ENCODE measurements at regions not wholly inside any gene's neighbourhood (a gene's known extent, or its start where the extent isn't known, plus 50 kb on each side); places are given as distances from the start of the nearest gene placed in this dataset.
"Not testable (repeated sequence)": the region's sequence is repeated elsewhere in the genome, so short reads cannot be mapped to it uniquely, and the experiment has no call there.

GRCh38 chr1:163498391-163499330 lies 176.9 kb downstream of the NUF2 start:
- not testable (repeated sequence) for H3K9me3 ChIP-seq (ENCODE audit: insufficient read depth, low read depth, low read length); H3K4me3 ChIP-seq (ENCODE audit: low read length); H3K27me3 ChIP-seq (ENCODE audit: insufficient read depth, low read length); H3K9ac ChIP-seq (ENCODE audit: low read depth, low read length); H3K4me1 ChIP-seq (ENCODE audit: insufficient read depth, low read length); H3K27ac ChIP-seq (ENCODE audit: low read length); H3K36me3 ChIP-seq (ENCODE audit: insufficient read depth, low read depth, low read length)

GRCh38 chr1:163504331-163504978 lies 182.7 kb downstream of the NUF2 start:
- no peaks in the 10 kb centered on the region for H3K27me3 ChIP-seq (ENCODE audit: insufficient read depth, low read length)
- H3K9ac ChIP-seq (ENCODE audit: low read depth, low read length): no peak overlapping the region
- H3K27ac ChIP-seq (ENCODE audit: low read length): no peak overlapping the region
- no peaks in the 10 kb centered on the region for H3K36me3 ChIP-seq (ENCODE audit: insufficient read depth, low read depth, low read length)
- no peak overlapping the region for H3K4me3 ChIP-seq (ENCODE audit: low read length)
- peaks cover 5% of the 10 kb centered on the region; the same call in 1 of the 2 replicates for H3K4me1 ChIP-seq (ENCODE audit: insufficient read depth, low read length)
- peaks cover 15% of the 10 kb centered on the region for H3K9me3 ChIP-seq (ENCODE audit: insufficient read depth, low read depth, low read length)

- H3K9ac ChIP-seq (ENCODE audit: low read depth, low read length): no peak overlapping the region
- no peaks in the 10 kb centered on the region for H3K36me3 ChIP-seq (ENCODE audit: insufficient read depth, low read depth, low read length)
- H3K9me3 ChIP-seq (ENCODE audit: insufficient read depth, low read depth, low read length): peaks cover 4% of the 10 kb centered on the region; the same call in 1 of the 2 replicates
- H3K4me1 ChIP-seq (ENCODE audit: insufficient read depth, low read length): no peaks in the 10 kb centered on the region
- H3K27me3 ChIP-seq (ENCODE audit: insufficient read depth, low read length): no peaks in the 10 kb centered on the region
- no peak overlapping the region for H3K27ac ChIP-seq (ENCODE audit: low read length)
- no peak overlapping the region for H3K4me3 ChIP-seq (ENCODE audit: low read length)
These were observed 187.4 kb downstream of the NUF2 start for GRCh38 chr1:163509114-163509513.

GRCh38 chr1:163512349-163512989 lies 190.7 kb downstream of the NUF2 start:
- Histone ChIP-seq H3K27ac (ENCODE audit: low read length) (no peak overlapping the region), H3K4me3 (ENCODE audit: low read length) (no peak overlapping the region)

GRCh38 chr1:163523375-163524029 lies 201.7 kb downstream of the NUF2 start:
- H3K27me3 ChIP-seq (ENCODE audit: insufficient read depth, low read length): no peaks in the 10 kb centered on the region
- no peak overlapping the region for H3K27ac ChIP-seq (ENCODE audit: low read length)
- no peak overlapping the region for H3K4me3 ChIP-seq (ENCODE audit: low read length)

More at GRCh38 chr1:163512349-163512989, 190.7 kb downstream of the NUF2 start:
- Histone ChIP-seq H3K9me3 (ENCODE audit: insufficient read depth, low read depth, low read length) (no peaks in the 10 kb centered on the region), H3K27me3 (ENCODE audit: insufficient read depth, low read length) (no peaks in the 10 kb centered on the region), H3K4me1 (ENCODE audit: insufficient read depth, low read length) (no peaks in the 10 kb centered on the region), H3K36me3 (ENCODE audit: insufficient read depth, low read depth, low read length) (no peaks in the 10 kb centered on the region), H3K9ac (ENCODE audit: low read depth, low read length) (no peak overlapping the region)

GRCh38 chr1:163528710-163529348 lies 207.1 kb downstream of the NUF2 start:
- H3K27ac ChIP-seq (ENCODE audit: low read length): no peak overlapping the region
- no peak overlapping the region for H3K4me3 ChIP-seq (ENCODE audit: low read length)
- H3K9me3 ChIP-seq (ENCODE audit: insufficient read depth, low read depth, low read length): no peaks in the 10 kb centered on the region
- no peak overlapping the region for H3K9ac ChIP-seq (ENCODE audit: low read depth, low read length)
- no peaks in the 10 kb centered on the region for H3K4me1 ChIP-seq (ENCODE audit: insufficient read depth, low read length)
- no peaks in the 10 kb centered on the region for H3K27me3 ChIP-seq (ENCODE audit: insufficient read depth, low read length)
- no peaks in the 10 kb centered on the region for H3K36me3 ChIP-seq (ENCODE audit: insufficient read depth, low read depth, low read length)

More at GRCh38 chr1:163523375-163524029, 201.7 kb downstream of the NUF2 start:
- Histone ChIP-seq H3K9me3 (ENCODE audit: insufficient read depth, low read depth, low read length) (peaks cover 6% of the 10 kb centered on the region; the same call in 1 of the 2 replicates), H3K36me3 (ENCODE audit: insufficient read depth, low read depth, low read length) (no peaks in the 10 kb centered on the region), H3K4me1 (ENCODE audit: insufficient read depth, low read length) (peaks cover 6% of the 10 kb centered on the region; the same call in 1 of the 2 replicates), H3K9ac (ENCODE audit: low read depth, low read length) (no peak overlapping the region)

GRCh38 chr1:163531345-163531744 lies 209.6 kb downstream of the NUF2 start:
- H3K27me3 ChIP-seq (ENCODE audit: insufficient read depth, low read length): no peaks in the 10 kb centered on the region
- no peak overlapping the region for H3K9ac ChIP-seq (ENCODE audit: low read depth, low read length)
- H3K4me3 ChIP-seq (ENCODE audit: low read length): no peak overlapping the region
- no peaks in the 10 kb centered on the region for H3K9me3 ChIP-seq (ENCODE audit: insufficient read depth, low read depth, low read length)
- no peaks in the 10 kb centered on the region for H3K36me3 ChIP-seq (ENCODE audit: insufficient read depth, low read depth, low read length)
- H3K4me1 ChIP-seq (ENCODE audit: insufficient read depth, low read length): no peaks in the 10 kb centered on the region
- no peak overlapping the region for H3K27ac ChIP-seq (ENCODE audit: low read length)

GRCh38 chr1:163535401-163535800 lies 213.6 kb downstream of the NUF2 start:
- Histone ChIP-seq H3K4me1 (ENCODE audit: insufficient read depth, low read length) (peaks cover 9% of the 10 kb centered on the region; the same call in 1 of the 2 replicates), H3K27ac (ENCODE audit: low read length) (no peak overlapping the region), H3K9me3 (ENCODE audit: insufficient read depth, low read depth, low read length) (no peaks in the 10 kb centered on the region), H3K36me3 (ENCODE audit: insufficient read depth, low read depth, low read length) (no peaks in the 10 kb centered on the region), H3K27me3 (ENCODE audit: insufficient read depth, low read length) (no peaks in the 10 kb centered on the region), H3K4me3 (ENCODE audit: low read length) (no peak overlapping the region), H3K9ac (ENCODE audit: low read depth, low read length) (no peak overlapping the region)

- Histone ChIP-seq H3K4me1 (ENCODE audit: insufficient read depth, low read length) (peaks cover 10% of the 10 kb centered on the region; the same call in 1 of the 2 replicates), H3K9ac (ENCODE audit: low read depth, low read length) (no peak overlapping the region), H3K36me3 (ENCODE audit: insufficient read depth, low read depth, low read length) (no peaks in the 10 kb centered on the region), H3K4me3 (ENCODE audit: low read length) (no peak overlapping the region), H3K9me3 (ENCODE audit: insufficient read depth, low read depth, low read length) (no peaks in the 10 kb centered on the region), H3K27me3 (ENCODE audit: insufficient read depth, low read length) (no peaks in the 10 kb centered on the region), H3K27ac (ENCODE audit: low read length) (no peak overlapping the region)
These were observed 214.1 kb downstream of the NUF2 start for GRCh38 chr1:163535807-163536206.

GRCh38 chr1:163537809-163538208 lies 216.1 kb downstream of the NUF2 start:
- Histone ChIP-seq H3K4me1 (ENCODE audit: insufficient read depth, low read length) (peaks cover 10% of the 10 kb centered on the region; the same call in 1 of the 2 replicates), H3K36me3 (ENCODE audit: insufficient read depth, low read depth, low read length) (no peaks in the 10 kb centered on the region), H3K27me3 (ENCODE audit: insufficient read depth, low read length) (no peaks in the 10 kb centered on the region), H3K4me3 (ENCODE audit: low read length) (no peak overlapping the region), H3K9me3 (ENCODE audit: insufficient read depth, low read depth, low read length) (no peaks in the 10 kb centered on the region), H3K9ac (ENCODE audit: low read depth, low read length) (no peak overlapping the region), H3K27ac (ENCODE audit: low read length) (no peak overlapping the region)

GRCh38 chr1:163538667-163539066 lies 216.9 kb downstream of the NUF2 start:
- H3K9ac ChIP-seq (ENCODE audit: low read depth, low read length): no peak overlapping the region
- no peak overlapping the region for H3K27ac ChIP-seq (ENCODE audit: low read length)
- H3K4me1 ChIP-seq (ENCODE audit: insufficient read depth, low read length): peaks cover 10% of the 10 kb centered on the region; the same call in 1 of the 2 replicates

More at GRCh38 chr1:163538667-163539066, 216.9 kb downstream of the NUF2 start:
- no peak overlapping the region for H3K4me3 ChIP-seq (ENCODE audit: low read length)
- no peaks in the 10 kb centered on the region for H3K36me3 ChIP-seq (ENCODE audit: insufficient read depth, low read depth, low read length)
- no peaks in the 10 kb centered on the region for H3K9me3 ChIP-seq (ENCODE audit: insufficient read depth, low read depth, low read length)
- H3K27me3 ChIP-seq (ENCODE audit: insufficient read depth, low read length): no peaks in the 10 kb centered on the region

Measured in iPS-20b (cell line).